Stomach (tissue), 4 donors: ENCODE measurements at regions not wholly inside any gene's neighbourhood (a gene's known extent, or its start where the extent isn't known, plus 50 kb on each side); places are given as distances from the start of the nearest gene placed in this dataset.

ENCODE experiments used
- CTCF ChIP-seq, 7 experiments: fragments of 450-650 bp in 4 of 7; fragments of 200-600 bp in 3 of 7; sonication (generic) in 3 of 7; IDR thresholded peaks; one replicate each; pipeline ENCODE4 v1.5.1; 2016 to 2019; ENCODE audit warnings: antibody characterized with exemption in 7 of 7, control low read depth in 2 of 7, mild to moderate bottlenecking in 1 of 7
- POLR2A ChIP-seq, 4 donors: fragments of 450-650 bp; IDR thresholded peaks; one replicate each; pipeline ENCODE4 v1.6.1; 2016; ENCODE audit warnings: antibody characterized with exemption in 4 of 4, control low read depth in 2 of 4, mild to moderate bottlenecking in 1 of 4, moderate library complexity in 1 of 4
- POLR2AphosphoS5 ChIP-seq, 3 donors: sonication (generic); formaldehyde crosslinking; IDR thresholded peaks; one replicate each; pipeline ENCODE4 v1.6.1; 2016; ENCODE audit warnings: antibody characterized with exemption in 3 of 3

- TF ChIP-seq CTCF (IDR thresholded peaks at IDR 0.05) (no peak), POLR2A (IDR thresholded peaks at IDR 0.05) (no peak), POLR2AphosphoS5 (IDR thresholded peaks at IDR 0.05) (no peak)
Observed at GRCh38 chr7:110076194-110076593, 1014.7 kb upstream of the LRRN3 start.
